ENCODE measurements at regions not wholly inside any gene's neighbourhood (a gene's known extent, or its start where the extent isn't known, plus 50 kb on each side); places are given as distances from the start of the nearest gene placed in this dataset.

- H3K4me3 ChIP-seq (ENCODE audit: low read depth, low read length) = no peak overlapping the region
- TF ChIP-seq CTCF (IDR thresholded peaks at IDR 0.05; ENCODE audit: insufficient read depth, low read depth, low read length) = no peak
- no peak for DNase-seq (ENCODE audit: low read depth)
Observed at GRCh38 chr12:74922117-74922516, 287.5 kb downstream of the KCNC2 start.

GRCh38 chr12:74922642-74923041 lies 287.0 kb downstream of the KCNC2 start:
- TF ChIP-seq CTCF (IDR thresholded peaks at IDR 0.05; ENCODE audit: insufficient read depth, low read depth, low read length) = no peak
- H3K4me3 ChIP-seq (ENCODE audit: low read depth, low read length) = no peak overlapping the region

DNA sequence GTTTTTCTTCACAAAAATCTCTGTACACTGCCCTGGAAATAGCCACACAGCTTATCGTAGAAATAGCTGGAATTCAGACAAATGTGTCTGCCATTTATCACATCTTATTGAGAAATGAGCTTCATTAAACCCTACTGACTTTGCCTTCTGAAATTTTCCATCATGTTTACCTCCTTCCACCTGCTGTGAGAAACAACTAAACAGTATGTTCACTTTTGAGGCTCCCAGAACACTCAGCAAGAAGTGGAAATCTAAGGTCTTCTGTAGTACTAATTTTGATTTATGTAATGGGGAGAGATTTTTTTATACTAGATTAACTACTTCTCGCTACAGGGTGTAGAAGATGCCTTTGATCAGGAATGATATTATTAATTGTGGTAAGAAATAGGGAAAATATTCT lies 268.0 kb downstream of the KCNC2 start:
- no peak overlapping the region for H3K4me3 ChIP-seq (ENCODE audit: low read depth, low read length)
- TF ChIP-seq CTCF (IDR thresholded peaks at IDR 0.05; ENCODE audit: insufficient read depth, low read depth, low read length) = no peak

More at GRCh38 chr12:74922642-74923041, 287.0 kb downstream of the KCNC2 start:
- DNase-seq (ENCODE audit: low read depth) = no peak

DNA sequence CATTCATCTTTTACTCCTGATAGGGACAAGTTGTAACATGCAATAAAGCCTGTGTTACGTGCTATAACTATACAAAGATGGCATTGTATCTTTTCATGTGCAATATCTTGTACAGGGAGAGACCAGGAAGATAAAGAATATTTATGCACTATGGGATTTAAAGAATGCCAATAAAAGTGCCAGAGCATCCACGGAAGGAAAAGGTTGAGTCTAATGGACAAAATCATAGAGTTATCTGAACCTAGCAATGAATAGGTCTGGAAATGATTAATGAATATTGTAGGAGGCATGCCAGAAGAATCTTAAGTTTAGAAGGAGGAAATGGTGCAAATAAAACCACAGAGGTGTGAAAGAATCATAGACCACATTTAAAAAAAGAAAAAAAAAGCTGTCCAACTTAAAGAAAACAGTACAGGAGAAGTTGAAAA lies 263.9 kb downstream of the KCNC2 start:
- H3K4me3 ChIP-seq (ENCODE audit: low read depth, low read length) = no peak overlapping the region
- no peak for TF ChIP-seq CTCF (IDR thresholded peaks at IDR 0.05; ENCODE audit: insufficient read depth, low read depth, low read length)
- no peak for DNase-seq (ENCODE audit: low read depth)

More for the DNA sequence above, 268.0 kb downstream of the KCNC2 start:
- DNase-seq (ENCODE audit: low read depth) = no peak

DNA sequence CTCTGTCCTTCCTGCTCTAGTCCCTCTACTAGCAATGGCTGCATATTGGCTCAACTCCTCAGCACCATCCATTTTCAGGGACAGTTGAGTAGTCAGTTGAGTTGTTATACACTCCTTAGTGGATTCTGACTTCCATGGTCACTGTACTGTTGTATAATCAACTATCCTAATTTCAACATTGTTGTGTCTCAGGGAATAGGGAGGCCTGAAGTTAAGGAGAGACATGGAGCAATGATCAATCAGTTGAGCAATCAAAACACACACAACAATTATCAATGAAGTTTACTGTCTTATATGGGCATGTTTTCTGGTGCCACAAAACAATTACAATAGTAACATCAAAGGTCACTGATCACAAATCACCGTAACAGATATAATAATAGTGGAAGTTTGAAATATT lies 255.9 kb downstream of the KCNC2 start:
- no peak overlapping the region for H3K4me3 ChIP-seq (ENCODE audit: low read depth, low read length)
- TF ChIP-seq CTCF (IDR thresholded peaks at IDR 0.05; ENCODE audit: insufficient read depth, low read depth, low read length) = no peak
- no peak for DNase-seq (ENCODE audit: low read depth)

DNA sequence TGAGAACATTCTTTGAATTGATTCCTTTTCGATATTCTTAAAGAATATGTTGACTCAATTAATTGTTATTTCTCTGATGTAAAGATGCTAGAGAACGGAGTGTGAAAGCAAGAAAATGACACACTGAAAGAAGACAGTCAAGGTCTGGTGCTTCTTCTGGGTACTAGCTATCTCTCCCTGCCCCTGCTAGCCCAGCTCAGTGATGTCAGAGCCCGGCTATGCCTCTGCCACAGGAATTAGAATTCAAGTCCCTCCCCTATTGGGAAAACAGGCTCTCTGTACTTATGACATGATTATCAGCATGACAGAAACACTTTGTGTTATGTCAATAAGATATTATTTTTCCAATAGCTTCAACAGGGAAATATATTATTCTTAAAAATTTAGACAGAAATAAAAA lies 252.4 kb downstream of the KCNC2 start:
- no peak overlapping the region for H3K4me3 ChIP-seq (ENCODE audit: low read depth, low read length)
- no peak for TF ChIP-seq CTCF (IDR thresholded peaks at IDR 0.05; ENCODE audit: insufficient read depth, low read depth, low read length)
- no peak for DNase-seq (ENCODE audit: low read depth)

DNA sequence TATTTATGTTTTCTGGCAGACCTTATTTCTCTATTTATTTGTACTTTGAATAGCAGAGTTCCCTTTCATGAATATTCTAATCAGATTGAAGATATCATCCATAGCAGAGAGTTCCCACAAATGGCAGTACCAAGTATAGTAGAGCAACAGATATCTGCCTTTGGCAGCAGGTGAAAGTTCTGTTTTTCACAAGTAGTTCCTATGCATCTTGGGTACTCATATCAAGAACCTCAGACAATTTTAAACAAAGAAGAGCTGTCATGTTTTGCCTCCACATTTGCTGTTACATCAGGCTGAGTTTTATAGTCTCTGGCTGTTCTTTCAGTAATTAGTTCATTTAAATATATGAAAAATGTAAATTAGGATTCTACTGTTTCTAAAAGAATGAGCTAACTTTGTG lies 252.0 kb downstream of the KCNC2 start:
- no peak overlapping the region for H3K4me3 ChIP-seq (ENCODE audit: low read depth, low read length)
- DNase-seq (ENCODE audit: low read depth) = no peak
- TF ChIP-seq CTCF (IDR thresholded peaks at IDR 0.05; ENCODE audit: insufficient read depth, low read depth, low read length) = no peak

Measured in fibroblast of villous mesenchyme (primary cell).